Progenitor cell of endocrine pancreas (in vitro differentiated cells): ENCODE measurements at regions not wholly inside any gene's neighbourhood (a gene's known extent, or its start where the extent isn't known, plus 50 kb on each side); places are given as distances from the start of the nearest gene placed in this dataset.
A peak's percentile ranks its signal among the peaks of the same experiment; 100 is the strongest.

Experiments used
- DNase-seq: peaks from one replicate; pipeline ENCODE4 v3.0.0; 2021; ENCODE audit warnings: low spot score; ENCODE audit not compliant: unreplicated experiment
- H3K27ac Mint-ChIP-seq: 2 replicates; pipeline ENCODE4 v1.8.0; 2021; ENCODE audit warnings: mild to moderate bottlenecking, moderate library complexity, mixed read lengths
- H3K27me3 Mint-ChIP-seq: 2 replicates; pipeline ENCODE4 v1.8.0; 2021; ENCODE audit warnings: mixed read lengths
- H3K36me3 Mint-ChIP-seq: 2 replicates; pipeline ENCODE4 v1.8.0; 2022; ENCODE audit warnings: mixed read lengths; ENCODE audit not compliant: insufficient read depth
- H3K4me1 Mint-ChIP-seq: 2 replicates; pipeline ENCODE4 v1.8.0; 2021; ENCODE audit warnings: low read depth, mixed read lengths
- H3K4me3 Mint-ChIP-seq: 2 replicates; pipeline ENCODE4 v1.8.0; 2021; ENCODE audit warnings: low read depth, mild to moderate bottlenecking, moderate library complexity, mixed read lengths
- H3K9me3 Mint-ChIP-seq: 2 replicates; pipeline ENCODE4 v1.8.0; 2021; ENCODE audit warnings: low read depth, mixed read lengths
- CTCF ChIP-seq: fragments of 200-600 bp; sonication (generic); IDR thresholded peaks from one replicate; pipeline ENCODE4 v1.5.0; 2021; ENCODE audit warnings: antibody characterized with exemption, mild to moderate bottlenecking; ENCODE audit not compliant: unreplicated experiment

GRCh38 chr14:21964180-21964579 is 290.6 kb upstream of the OR4E1 start:
- TF ChIP-seq CTCF: no peak
- no peak overlapping the region for H3K27ac Mint-ChIP-seq
- H3K36me3 Mint-ChIP-seq: no peaks in the 10 kb centered on the region
- H3K4me3 Mint-ChIP-seq: no peak overlapping the region
- no peaks in the 10 kb centered on the region for H3K4me1 Mint-ChIP-seq
- no peaks in the 10 kb centered on the region for H3K9me3 Mint-ChIP-seq
- DNase-seq: no peak
- H3K27me3 Mint-ChIP-seq: peaks cover 19% of the 10 kb centered on the region

- no peak overlapping the region for H3K4me3 Mint-ChIP-seq
- DNase-seq: no peak
- peaks cover 16% of the 10 kb centered on the region for H3K27me3 Mint-ChIP-seq
- no peaks in the 10 kb centered on the region for H3K4me1 Mint-ChIP-seq
- H3K9me3 Mint-ChIP-seq: peaks cover 10% of the 10 kb centered on the region
- H3K36me3 Mint-ChIP-seq: no peaks in the 10 kb centered on the region
- TF ChIP-seq CTCF: no peak
- no peak overlapping the region for H3K27ac Mint-ChIP-seq
These were observed 287.0 kb upstream of the OR4E1 start for GRCh38 chr14:21960636-21961035.

DNA sequence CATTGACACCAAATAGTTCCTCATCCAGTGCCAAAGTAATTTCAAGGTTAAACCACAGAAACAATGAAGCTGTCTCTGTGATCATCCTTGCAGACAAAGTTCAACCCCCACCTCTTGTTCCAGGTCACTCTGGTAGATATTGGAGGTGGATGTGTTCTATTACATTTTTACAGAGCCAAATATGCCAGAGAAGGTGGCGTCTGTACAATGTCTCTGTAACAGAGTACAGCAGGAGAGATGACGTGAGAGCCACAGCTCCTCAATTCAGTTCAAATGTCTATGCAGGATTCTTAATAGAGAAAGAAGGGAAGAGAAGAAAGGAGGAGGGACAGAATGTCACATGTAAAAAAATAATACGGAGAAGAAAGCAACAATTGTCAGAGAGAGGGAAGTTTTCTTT is 268.3 kb upstream of the OR4E1 start:
- no peak for TF ChIP-seq CTCF
- peaks cover 15% of the 10 kb centered on the region for H3K27me3 Mint-ChIP-seq
- no peak for DNase-seq
- H3K4me1 Mint-ChIP-seq: no peaks in the 10 kb centered on the region
- no peaks in the 10 kb centered on the region for H3K36me3 Mint-ChIP-seq
- no peak overlapping the region for H3K4me3 Mint-ChIP-seq
- no peak overlapping the region for H3K27ac Mint-ChIP-seq
- H3K9me3 Mint-ChIP-seq: no peaks in the 10 kb centered on the region

GRCh38 chr14:21940887-21941856 is 267.6 kb upstream of the OR4E1 start:
- Mint-ChIP-seq H3K36me3 (no peaks in the 10 kb centered on the region), H3K4me1 (no peaks in the 10 kb centered on the region), H3K9me3 (no peaks in the 10 kb centered on the region), H3K27ac (no peak overlapping the region), H3K4me3 (no peak overlapping the region), H3K27me3 (peaks cover 19% of the 10 kb centered on the region)
- TF ChIP-seq CTCF: peak; percentile 59
- DNase-seq: no peak

DNA sequence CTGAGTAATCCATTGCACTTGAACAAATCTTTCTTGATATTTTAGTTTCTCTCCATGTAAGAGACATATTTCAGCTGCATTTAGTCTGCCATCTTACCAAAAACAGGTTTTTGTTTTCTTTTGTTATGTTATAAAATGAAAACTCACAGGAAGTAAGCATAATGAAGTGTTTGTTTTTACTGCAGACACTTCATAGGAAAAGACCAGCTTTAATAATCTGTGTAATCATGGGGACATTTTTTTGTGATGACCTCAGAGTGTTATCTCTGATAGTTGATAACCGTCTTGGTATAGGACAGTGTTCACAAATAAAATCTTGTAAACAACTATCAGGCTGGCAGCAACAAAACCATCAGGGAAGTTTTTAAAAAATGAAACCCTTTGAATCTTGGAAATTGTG is 266.2 kb upstream of the OR4E1 start:
- H3K36me3 Mint-ChIP-seq: no peaks in the 10 kb centered on the region
- peaks cover 14% of the 10 kb centered on the region for H3K27me3 Mint-ChIP-seq
- H3K4me3 Mint-ChIP-seq: no peak overlapping the region
- no peak overlapping the region for H3K27ac Mint-ChIP-seq
- no peak for TF ChIP-seq CTCF
- no peak for DNase-seq
- H3K4me1 Mint-ChIP-seq: no peaks in the 10 kb centered on the region
- H3K9me3 Mint-ChIP-seq: no peaks in the 10 kb centered on the region
